DMS153 treated with DMSO at 0.1 percent for 48 hours (cell line): ENCODE measurements at regions not wholly inside any gene's neighbourhood (a gene's known extent, or its start where the extent isn't known, plus 50 kb on each side); places are given as distances from the start of the nearest gene placed in this dataset.

Experiments
- DNase-seq: peaks from one replicate; lab custom pipeline; 2025; ENCODE audit not compliant: unreplicated experiment; lab: John Stamatoyannopoulos, UW

- no peak for DNase-seq
These were observed 153.6 kb downstream of the VEGFA start for GRCh38 chr6:43923376-43924221.

DNA sequence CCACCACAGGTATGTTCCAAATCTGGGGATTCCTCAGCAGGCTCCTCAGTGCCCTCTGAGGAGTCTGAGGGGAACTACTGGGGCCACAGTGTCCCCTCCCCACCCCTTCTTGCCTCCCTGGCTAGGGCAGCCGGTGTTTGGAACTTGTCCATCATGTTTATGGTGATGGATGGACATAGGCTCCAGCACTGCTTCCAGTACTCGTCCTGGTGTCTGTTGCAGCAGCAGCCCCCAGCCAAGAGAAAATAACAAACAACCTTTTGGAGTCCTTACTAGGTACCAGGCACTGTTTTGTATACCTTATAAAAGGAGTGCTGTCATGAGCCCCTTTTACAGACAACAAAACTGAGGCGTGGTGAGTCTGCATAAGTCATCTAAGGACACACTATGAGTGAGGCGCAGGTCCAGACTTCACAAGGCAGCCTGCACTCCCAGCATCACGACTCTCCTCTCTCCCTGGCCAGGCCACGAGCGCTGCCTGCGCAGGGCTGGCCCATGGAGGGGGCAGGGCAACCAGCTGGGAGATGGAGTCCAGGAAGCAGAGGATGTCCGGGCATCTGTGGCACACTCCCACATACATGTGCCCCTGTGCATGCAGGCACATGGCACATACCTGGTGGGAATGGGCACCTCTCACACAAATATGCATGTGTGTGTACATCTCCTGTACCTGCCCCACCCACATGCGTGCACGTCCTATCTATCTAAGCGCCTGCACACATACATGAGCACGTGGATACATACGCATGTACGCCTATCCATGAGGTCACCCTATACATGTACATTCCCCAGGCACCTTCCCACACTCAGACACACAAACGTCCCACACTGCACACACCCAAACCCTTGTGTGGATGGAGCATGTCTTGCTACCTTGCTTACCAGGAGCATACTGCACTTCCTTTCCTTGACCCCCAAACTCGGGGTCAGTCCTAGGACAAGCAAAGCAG lies 152.7 kb downstream of the VEGFA start:
- DNase-seq: no peak

DNA sequence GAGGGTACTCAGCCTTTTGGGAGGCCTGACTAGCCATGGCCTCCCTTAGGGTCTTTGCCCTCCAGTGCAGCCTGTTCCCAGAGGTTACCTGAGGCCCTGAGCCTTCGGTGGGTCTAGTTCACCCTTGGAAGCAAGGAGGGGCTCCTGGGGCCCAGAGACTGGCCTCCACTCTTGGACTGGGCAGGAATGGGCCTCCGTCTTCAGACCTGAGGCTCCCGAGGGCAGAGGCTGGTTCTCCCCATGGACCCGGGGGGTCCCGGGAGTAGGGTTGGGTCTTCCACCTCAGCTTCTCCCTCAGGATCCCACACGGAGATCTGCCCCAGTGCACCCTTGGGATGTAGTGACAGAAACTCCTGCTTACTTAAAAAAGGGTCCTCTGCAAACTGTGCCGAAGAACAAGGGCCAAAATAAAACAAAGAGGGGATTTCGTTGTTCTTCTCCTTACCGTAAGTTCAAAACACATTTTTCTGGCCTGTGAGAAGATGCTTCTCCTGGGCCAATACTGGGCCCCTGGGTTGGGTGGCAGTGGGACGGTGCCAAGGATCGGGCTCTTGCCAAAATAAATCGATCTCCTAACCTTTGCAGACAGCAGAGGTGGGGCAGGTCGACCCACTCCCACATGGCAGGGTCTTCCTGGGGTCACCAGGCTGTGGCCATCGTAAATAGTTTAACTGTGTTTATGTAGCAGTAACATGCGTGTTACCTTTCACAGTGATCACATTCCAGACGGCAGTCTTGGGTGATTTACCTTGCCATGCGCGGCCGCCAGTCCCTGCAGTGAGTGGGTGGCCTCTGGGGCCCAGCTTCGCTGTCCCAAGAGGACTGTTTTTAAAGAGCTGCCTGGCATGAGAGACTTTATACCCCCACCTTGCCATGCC lies 151.8 kb downstream of the VEGFA start:
- DNase-seq: no peak

DNA sequence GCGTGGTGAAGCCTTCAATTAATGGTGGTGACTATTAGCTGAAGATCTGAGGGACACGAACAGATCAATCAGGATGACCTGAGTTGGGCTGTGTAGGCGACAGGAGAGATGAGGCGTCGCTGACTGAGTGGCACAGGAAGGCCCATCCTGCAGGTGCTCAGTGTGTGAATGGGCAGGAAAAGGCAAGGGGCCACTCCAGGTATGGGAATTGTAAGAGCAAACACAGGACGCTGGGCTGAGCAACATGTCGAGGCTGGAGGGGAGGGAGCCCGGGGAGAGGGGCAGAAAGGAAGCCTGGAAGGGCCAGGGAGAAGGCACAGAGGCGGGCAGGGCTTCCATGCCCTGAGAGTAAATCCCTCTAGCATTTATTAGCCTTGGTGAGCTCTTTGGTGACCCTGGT lies 151.0 kb downstream of the VEGFA start:
- DNase-seq: peak; percentile 39

- no peak for DNase-seq
These were observed 149.8 kb downstream of the VEGFA start for GRCh38 chr6:43919774-43920173.

DNA sequence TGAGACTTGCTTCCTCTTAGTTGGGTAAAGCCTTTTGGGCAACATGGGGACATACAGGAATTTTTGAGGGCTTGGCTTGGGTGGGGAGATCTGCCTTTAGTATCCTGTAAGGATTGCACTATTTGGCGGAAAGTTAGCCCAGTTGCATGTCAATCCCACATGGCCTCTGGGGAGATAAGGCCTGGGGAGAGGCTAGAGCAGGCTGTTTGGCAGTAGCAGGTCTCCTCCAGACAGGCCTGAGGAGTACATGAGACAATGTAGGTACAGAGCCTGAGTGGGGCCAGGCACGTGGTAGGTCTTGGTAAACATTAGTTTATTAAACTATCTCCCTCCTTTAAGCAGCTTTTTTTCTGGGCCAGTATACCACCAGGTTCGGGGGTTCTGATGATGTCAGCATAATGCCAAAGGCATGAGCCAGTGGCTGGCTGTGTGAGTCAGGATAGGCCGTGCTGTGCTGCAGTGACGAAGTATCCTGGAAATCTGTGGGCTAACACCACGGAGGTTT lies 147.9 kb downstream of the VEGFA start:
- no peak for DNase-seq

GRCh38 chr6:43916924-43917877 lies 147.2 kb downstream of the VEGFA start:
- no peak for DNase-seq

DNA sequence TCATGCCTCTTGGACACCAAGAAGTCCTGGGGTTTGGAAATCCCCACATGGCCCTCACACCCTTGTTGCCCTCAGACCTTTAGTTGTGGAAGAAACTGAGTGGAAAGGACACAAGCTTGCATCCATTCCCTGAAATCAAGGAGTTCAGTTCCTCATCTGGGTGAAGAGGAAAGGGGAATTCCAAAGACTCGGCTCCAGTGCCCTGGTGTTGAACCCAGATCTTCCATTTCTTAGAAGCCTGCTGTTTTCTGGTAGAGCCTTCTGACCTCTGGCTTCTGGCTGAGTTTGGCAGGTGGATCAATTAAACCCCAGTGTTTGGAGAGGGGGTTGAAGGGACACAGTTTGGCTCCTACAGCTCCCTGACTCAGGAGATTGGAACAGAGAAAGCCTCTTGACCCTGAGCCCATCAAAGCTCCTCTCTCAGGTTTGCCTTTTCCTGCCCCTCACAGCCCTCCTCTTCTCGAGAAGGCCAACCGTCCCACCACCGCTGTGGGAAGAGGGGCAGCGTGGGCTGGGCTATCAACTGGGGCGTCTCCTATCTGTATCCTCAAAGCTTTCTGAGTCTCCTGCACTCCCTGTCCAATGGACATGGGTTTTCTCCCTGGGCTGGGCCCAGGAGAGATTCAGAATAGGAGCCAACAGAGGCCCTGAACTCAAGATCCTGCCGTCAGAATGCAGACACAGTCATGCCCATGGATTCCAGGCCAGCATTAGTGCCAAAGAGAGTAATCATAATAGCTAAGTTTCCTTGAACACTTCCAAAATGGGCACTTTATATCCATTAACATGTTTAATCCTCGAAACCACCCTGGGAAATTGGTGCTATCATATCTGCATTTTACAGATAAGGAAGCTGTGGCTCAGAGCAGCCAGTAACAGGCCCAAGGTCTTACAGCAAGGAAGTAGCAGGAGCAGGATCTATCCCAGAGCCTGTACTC lies 146.2 kb downstream of the VEGFA start:
- DNase-seq: no peak

GRCh38 chr6:43915208-43915869 lies 145.3 kb downstream of the VEGFA start:
- no peak for DNase-seq

- DNase-seq: no peak
These were observed 144.5 kb downstream of the VEGFA start for GRCh38 chr6:43914272-43915147.

- no peak for DNase-seq
These were observed 143.6 kb downstream of the VEGFA start for GRCh38 chr6:43913375-43914271.

DNA sequence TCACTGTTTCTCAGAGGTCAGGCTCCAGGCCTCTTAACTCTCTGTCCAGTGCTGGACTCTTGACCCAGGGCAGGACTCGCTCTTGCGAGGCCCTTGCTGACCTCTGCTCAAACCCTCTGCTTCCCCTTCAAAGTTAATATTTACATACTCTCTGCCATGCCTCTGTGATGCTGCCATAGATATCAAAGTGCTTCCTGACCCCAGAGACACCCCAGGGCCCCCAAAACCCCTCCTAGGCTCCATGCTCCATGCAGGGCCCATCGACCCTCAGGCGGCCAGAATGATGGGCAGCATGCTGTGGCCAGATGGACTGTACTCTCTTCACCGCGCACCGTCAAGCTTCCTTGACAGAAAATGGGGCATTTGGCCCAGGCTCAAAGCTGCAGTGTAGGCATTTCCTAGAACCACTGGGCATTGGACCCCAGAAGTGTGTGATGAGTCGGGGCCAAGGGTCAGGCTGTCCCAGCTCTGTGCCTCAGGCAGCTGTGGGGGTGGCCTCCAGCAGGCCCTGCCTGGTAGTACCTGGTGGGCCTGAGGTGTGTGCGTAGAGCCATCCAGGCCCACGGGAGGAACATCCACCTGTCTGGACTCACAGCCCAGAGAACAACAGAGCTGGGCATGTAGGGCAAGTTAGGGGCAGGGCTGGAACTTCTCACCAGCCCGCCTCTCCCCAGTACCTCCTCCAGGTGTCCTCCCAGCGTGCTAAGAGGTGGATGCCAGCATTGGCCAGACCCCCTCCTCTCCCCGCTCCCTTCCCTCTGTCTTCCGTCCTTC lies 142.8 kb downstream of the VEGFA start:
- no peak for DNase-seq

DNA sequence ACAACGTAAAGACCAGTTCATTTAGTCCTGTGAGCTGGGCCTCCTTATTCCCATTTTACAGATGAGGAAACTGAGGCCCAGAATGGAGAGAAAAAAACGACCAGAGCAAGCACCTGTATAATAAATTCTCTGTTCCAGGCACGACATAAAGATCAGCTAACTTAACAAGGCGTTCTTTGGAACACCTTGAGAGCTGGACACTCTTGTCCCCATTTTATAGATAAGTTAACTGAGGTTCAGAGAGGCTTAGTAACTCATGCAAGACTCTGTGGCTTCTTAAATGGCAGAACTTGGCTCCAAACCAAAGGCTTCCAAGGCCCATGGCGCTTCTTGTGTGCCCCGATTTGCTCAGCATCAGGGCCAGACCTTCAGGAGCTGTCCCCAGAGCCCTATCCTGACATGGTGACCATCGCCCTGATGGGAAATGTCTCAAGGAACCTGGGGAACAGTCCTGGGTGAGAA lies 142.1 kb downstream of the VEGFA start:
- DNase-seq: no peak

DNA sequence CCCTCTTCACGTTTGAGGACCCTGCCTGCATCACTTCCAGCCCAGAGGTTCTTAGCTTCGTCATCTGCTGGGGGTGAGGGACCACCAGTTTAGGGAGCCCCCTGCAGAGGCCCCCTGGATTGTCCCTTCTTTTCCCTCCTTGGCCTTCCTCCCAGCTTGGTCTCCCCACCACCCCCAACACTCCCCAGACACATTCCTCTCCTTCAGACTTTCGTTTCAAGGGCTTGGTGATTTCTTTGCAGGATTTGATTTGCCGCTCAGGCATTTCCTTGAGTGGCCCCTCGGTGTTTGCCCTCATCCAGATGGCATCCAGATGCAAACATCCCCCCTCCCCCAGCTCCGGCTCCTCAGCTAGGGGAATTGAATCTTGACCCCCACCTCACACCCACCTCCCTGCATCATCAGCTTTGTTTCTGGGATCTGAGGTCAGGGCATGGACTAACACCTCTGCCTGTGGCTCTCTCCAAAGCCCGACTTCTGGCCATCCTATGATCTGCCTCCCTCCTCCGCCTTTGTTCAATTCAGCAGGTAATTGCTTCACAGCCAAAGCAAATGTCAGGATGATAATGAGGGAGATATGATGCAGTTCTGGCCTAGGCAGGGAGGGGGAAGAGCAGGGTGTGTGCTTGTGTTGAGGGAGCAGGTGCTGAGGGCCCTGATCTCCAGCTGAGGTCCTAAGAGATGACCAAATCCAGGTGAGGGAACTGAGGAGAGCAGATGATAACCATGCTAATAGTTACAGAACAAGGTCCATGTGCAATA lies 141.5 kb downstream of the VEGFA start:
- no peak for DNase-seq
